ENCODE measurements at regions not wholly inside any gene's neighbourhood (a gene's known extent, or its start where the extent isn't known, plus 50 kb on each side); places are given as distances from the start of the nearest gene placed in this dataset.

DNA sequence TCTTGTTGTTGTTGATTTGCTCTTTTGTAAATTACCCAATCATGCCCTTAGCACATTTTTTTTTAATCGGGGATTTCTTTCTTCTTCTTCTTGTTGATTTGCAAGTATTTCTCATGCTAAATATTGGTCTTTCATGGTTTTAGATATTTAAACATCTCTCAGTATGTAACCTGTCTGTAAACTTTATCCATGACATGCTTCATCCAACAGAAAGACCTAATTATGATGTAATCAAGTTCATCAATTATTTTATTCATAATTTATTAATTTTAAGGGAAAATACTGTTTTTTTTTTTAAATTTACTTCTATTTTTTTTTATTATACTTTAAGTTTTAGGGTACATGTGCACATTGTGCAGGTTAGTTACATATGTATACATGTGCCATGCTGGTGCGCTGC, 69.8 kb downstream of the TNFSF18 start:
- DNase-seq (ENCODE audit: low spot score): no peak

Measured in RKO (cell line).